Psoas muscle (tissue), 7 donors: ENCODE measurements at regions not wholly inside any gene's neighbourhood (a gene's known extent, or its start where the extent isn't known, plus 50 kb on each side); places are given as distances from the start of the nearest gene placed in this dataset.

Experiments
- ATAC-seq, 4 donors: fragments of 200-7000 bp; cut with Tn5 transposase; one replicate each; pipeline ENCODE4 v1.9.1; 2020; ENCODE audit warnings: moderate library complexity in 3 of 4, mild to moderate bottlenecking in 2 of 4
- DNase-seq, 2 donors: peaks; one replicate each; pipeline ENCODE4 v3.0.0-alpha.2; 2020
- H3K27ac ChIP-seq: fragments of 200-600 bp; one replicate; pipeline ENCODE4 v1.8.0; 2022
- H3K27me3 ChIP-seq, 3 donors: fragments of 200-600 bp in 1 of 3; one replicate each; pipeline versions ENCODE4 v1.6.1 to v1.8.0; 2013 to 2022; ENCODE audit warnings: low read length in 2 of 3, mild to moderate bottlenecking in 2 of 3, moderate library complexity in 1 of 3; ENCODE audit not compliant: insufficient read depth in 3 of 3
- H3K36me3 ChIP-seq, 2 donors: fragments of 200-600 bp in 1 of 2; one replicate each; pipeline versions ENCODE4 v1.6.1 to v1.8.0; 2013 to 2022; ENCODE audit warnings: low read depth in 1 of 2, mild to moderate bottlenecking in 1 of 2, moderate library complexity in 1 of 2; ENCODE audit not compliant: insufficient read depth in 1 of 2
- H3K4me1 ChIP-seq: fragments of 200-600 bp; one replicate; pipeline ENCODE4 v1.8.0; 2022
- H3K4me3 ChIP-seq: fragments of 200-600 bp; one replicate; pipeline ENCODE4 v1.8.0; 2022; ENCODE audit warnings: mild to moderate bottlenecking
- H3K9me3 ChIP-seq: fragments of 200-600 bp; one replicate; pipeline ENCODE4 v1.8.0; 2022
- WGBS, 3 donors: extraction: QIAGEN DNeasy Blood & Tissue Kit; methylation state at CpG; one replicate each; pipeline versions ENCODE4 v1.1.6 to v1.1.7; 2013; 5-methylcytosine and 5-hydroxymethylcytosine counted together
- intact Hi-C, 2 donors: fragments of 100-400 bp; cut with DNase I; formaldehyde crosslinking; loops; one replicate each; pipeline versions ENCODE4 v1.11.0 to v1.14.2; 2022
- TF ChIP-seq, protein P1 (sequence below): fragments of 200-600 bp; IDR thresholded peaks from one replicate; pipeline ENCODE4 v1.8.0; 2022; ENCODE audit warnings: antibody characterized with exemption
- donor health status: healthy with polysubstance abuse.
- donor health status: DM: no; HTN: no; CAD: no; lungs with moderate emphysema.
- donor health status: Bipolar disorder and iron deficiency.
- donor health status: healthy.
- donor health status: DM: yes; HTN: yes; CAD: no.
- donor health status: DM: no; HTN: no; CAD: no.
- donor health status: DM: yes; HTN: yes; CAD: no.

DNA sequence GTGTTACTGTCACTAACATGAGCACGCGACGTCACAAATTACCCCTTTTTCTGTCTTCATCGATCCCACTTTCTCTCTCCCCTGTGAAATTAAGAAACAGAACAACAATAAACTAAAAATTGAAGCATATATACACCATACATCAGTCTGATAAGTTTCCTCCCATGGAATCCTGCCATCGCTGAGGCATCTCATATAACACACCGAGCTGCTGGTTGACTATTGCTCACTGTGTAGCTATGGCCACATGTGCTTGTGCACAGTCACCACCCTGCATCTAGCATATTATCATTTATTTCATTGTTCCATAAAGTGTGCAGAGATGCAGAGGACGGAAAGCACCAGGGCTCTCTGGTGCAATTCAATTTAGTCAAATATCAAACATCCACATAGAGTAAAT lies 777.9 kb upstream of the ARRDC4 start:
- intact Hi-C loops = no loop called here
- Histone ChIP-seq H3K4me3 (no peak overlapping the region), H3K36me3 (no peaks in the 10 kb centered on the region), H3K27me3 (no peaks in the 10 kb centered on the region), H3K9me3 (no peaks in the 10 kb centered on the region), H3K4me1 (no peaks in the 10 kb centered on the region), H3K27ac (no peak overlapping the region)
- WGBS, 3 donors = 88 to 91% (median 91%) methylated on average over 7 of the region's 7 CpGs
- DNase-seq (no peak), ATAC-seq (no peak)
- TF ChIP-seq, protein P1, sequence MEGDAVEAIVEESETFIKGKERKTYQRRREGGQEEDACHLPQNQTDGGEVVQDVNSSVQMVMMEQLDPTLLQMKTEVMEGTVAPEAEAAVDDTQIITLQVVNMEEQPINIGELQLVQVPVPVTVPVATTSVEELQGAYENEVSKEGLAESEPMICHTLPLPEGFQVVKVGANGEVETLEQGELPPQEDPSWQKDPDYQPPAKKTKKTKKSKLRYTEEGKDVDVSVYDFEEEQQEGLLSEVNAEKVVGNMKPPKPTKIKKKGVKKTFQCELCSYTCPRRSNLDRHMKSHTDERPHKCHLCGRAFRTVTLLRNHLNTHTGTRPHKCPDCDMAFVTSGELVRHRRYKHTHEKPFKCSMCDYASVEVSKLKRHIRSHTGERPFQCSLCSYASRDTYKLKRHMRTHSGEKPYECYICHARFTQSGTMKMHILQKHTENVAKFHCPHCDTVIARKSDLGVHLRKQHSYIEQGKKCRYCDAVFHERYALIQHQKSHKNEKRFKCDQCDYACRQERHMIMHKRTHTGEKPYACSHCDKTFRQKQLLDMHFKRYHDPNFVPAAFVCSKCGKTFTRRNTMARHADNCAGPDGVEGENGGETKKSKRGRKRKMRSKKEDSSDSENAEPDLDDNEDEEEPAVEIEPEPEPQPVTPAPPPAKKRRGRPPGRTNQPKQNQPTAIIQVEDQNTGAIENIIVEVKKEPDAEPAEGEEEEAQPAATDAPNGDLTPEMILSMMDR = no peak

DNA sequence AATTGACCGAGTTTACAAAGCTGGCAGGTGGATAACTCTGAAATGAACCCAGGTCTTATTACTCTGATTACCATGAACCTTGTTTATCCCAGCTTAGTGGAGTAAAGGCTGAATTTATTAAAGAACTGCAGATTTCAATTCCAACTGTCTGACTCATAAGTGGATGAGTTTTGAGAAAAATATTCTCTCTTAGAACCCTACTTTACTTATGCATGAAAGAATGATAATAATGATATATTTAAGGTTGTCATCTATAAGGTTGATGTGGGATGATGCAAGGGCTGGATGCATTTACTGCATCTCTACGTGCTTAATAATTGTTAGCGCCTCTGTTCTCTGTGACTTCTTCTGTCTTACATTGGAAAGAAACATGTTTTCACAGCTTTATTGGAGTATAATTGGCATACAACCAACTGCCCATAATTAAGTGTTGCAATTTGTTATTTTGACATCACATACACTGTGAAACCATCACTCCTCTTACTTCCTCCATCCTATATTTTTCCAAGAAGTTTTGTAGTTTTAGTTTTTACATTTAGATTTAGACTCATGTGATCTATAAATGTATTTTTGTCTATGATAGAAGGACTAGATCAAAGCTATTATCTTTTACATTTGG lies 771.2 kb upstream of the ARRDC4 start:
- WGBS, 3 donors = 75 to 88% (median 80%) methylated on average over 3 of the region's 3 CpGs
- DNase-seq (no peak), ATAC-seq (no peak)
- TF ChIP-seq, protein P1 = no peak
- Histone ChIP-seq H3K9me3 (no peaks in the 10 kb centered on the region), H3K27me3 (no peaks in the 10 kb centered on the region), H3K27ac (no peak overlapping the region), H3K4me1 (no peaks in the 10 kb centered on the region), H3K36me3 (no peaks in the 10 kb centered on the region), H3K4me3 (no peak overlapping the region)
- intact Hi-C loops = no loop called here

DNA sequence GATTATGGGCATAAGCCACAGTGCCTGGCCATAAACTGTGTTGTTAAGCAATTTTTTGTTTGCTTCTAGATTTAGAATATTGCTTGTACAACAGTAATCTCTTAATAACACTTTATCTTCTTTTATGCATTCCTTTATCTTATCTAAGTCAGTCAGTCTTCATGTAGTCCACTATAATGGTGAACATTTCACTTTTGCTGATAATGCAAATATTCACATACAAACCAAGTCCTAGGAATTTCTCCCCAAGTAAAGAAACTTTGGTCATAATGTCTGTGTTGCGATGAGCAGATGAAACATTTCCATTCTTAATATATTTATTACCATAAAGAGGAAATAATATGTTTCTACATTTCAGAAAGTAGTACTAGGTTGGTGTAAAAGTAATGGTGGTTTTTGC lies 765.8 kb upstream of the ARRDC4 start:
- Histone ChIP-seq H3K4me1 (no peaks in the 10 kb centered on the region), H3K27ac (no peak overlapping the region), H3K9me3 (no peaks in the 10 kb centered on the region), H3K27me3 (no peaks in the 10 kb centered on the region), H3K36me3 (no peaks in the 10 kb centered on the region), H3K4me3 (no peak overlapping the region)
- TF ChIP-seq, protein P1 = no peak
- ATAC-seq (no peak), DNase-seq (no peak)
- 92 to 100% (median 96%) methylated on average over 1 of the region's 1 CpG for WGBS, 3 donors
- intact Hi-C loops = no loop called here

DNA sequence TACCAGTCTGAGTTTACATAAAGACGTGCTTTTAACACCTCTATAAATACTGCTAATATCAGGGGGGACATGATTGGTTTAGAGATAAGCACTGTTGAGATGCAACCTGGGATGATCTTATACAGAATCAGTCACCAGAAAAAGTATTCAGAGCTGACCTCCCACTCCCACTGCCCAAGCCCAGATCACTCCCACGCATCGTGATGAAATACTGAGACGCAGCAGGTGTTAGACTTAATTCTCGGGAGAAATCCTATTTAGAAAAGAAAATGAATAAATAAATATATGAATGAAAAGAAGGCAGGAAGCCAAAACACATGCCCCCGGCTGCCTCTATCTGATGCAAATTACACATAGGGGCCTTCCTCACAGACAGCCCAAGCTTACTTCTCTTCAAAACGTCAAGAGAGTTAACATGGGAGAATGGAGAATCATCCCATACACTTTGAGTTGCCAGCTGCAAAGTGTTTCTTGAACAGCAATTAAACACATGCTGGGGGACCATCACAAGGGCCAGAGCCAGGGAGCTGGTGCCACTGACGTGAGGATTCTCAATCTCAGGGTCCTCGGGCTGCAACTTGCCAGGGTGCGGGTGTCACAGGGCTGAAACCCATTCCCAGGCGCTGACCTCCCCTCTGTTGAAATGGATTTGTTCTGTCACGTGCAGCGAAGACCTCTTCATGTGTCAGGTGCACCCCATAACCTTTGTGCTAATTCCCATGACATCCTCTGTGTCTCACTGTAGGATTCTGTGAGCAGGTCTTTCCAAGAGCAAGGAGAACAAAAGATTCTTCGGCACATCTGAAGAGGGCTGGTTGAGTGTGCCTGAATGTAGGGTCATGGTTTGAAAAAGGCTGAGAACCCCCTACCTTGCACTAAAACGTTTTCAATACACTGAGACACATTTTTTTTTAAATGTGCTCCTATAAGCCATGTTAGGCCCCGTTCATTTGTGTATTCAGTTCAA lies 764.2 kb upstream of the ARRDC4 start:
- Histone ChIP-seq H3K9me3 (no peaks in the 10 kb centered on the region), H3K27ac (no peak overlapping the region), H3K4me1 (no peaks in the 10 kb centered on the region), H3K27me3 (no peaks in the 10 kb centered on the region), H3K36me3 (no peaks in the 10 kb centered on the region), H3K4me3 (no peak overlapping the region)
- intact Hi-C loops = no loop called here
- ATAC-seq = no peak
- TF ChIP-seq, protein P1 = no peak
- no peak for DNase-seq
- 56 to 68% (median 60%) methylated on average over 16 of the region's 16 CpGs for WGBS, 3 donors
